ENCODE measurements at regions not wholly inside any gene's neighbourhood (a gene's known extent, or its start where the extent isn't known, plus 50 kb on each side); places are given as distances from the start of the nearest gene placed in this dataset.

DNA sequence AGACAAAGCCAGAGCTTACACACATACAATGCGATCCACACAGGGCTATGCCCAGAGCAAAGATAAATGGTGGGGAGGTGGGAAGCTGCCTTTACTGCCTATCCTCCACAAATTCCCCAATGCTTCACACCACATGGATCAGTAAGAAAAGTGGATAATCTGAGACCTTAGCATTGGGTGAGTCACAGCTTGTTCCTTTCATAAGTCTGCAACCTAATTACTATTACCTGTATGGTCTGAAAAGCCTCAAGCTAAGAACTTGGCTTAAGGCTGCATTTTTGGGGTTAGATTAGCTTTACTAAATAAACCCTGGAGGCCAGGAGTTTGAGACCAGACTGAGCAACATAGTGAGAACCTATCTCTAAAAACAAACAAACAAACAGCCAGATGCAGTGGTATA lies 66.0 kb upstream of the BTBD3 start:
- H3K4me1 ChIP-seq (replicated peaks; ENCODE audit: insufficient read depth) = 0 out of 2 replicates have a peak, but pooled peaks cover 15% of the 10 kb centered on the region
- H3K9me2 ChIP-seq (ENCODE audit: insufficient read depth) = no peaks in the 10 kb centered on the region
- BruUV-seq (replicated peaks) = no TSS peak
- no peak overlapping the region for H3K4me3 ChIP-seq
- H3K27ac ChIP-seq = no peak overlapping the region
- no peaks in the 10 kb centered on the region for H3K27me3 ChIP-seq (ENCODE audit: insufficient read depth, low read depth)
- H3K4me2 ChIP-seq = no peak overlapping the region
- no peaks in the 10 kb centered on the region for H3F3A ChIP-seq (ENCODE audit: insufficient read depth, low read depth)
- no peaks in the 10 kb centered on the region for H3K9me3 ChIP-seq (ENCODE audit: insufficient read depth, low read depth)
- ChIA-PET CTCF (no interaction called here), POLR2A (ENCODE audit: unreplicated experiment) (no interaction called here)
- DNase-seq = no peak
- H3K79me2 ChIP-seq (ENCODE audit: low read depth) = no peaks in the 10 kb centered on the region
- H3K36me3 ChIP-seq (ENCODE audit: low read depth) = no peaks in the 10 kb centered on the region
- no peaks in the 10 kb centered on the region for H4K20me1 ChIP-seq (ENCODE audit: insufficient read depth)
- H2AFZ ChIP-seq = no peak overlapping the region
- no peak for TF ChIP-seq EZH2 (IDR thresholded peaks at IDR 0.05; ENCODE audit: low read depth)
- TF ChIP-seq, protein P1, sequence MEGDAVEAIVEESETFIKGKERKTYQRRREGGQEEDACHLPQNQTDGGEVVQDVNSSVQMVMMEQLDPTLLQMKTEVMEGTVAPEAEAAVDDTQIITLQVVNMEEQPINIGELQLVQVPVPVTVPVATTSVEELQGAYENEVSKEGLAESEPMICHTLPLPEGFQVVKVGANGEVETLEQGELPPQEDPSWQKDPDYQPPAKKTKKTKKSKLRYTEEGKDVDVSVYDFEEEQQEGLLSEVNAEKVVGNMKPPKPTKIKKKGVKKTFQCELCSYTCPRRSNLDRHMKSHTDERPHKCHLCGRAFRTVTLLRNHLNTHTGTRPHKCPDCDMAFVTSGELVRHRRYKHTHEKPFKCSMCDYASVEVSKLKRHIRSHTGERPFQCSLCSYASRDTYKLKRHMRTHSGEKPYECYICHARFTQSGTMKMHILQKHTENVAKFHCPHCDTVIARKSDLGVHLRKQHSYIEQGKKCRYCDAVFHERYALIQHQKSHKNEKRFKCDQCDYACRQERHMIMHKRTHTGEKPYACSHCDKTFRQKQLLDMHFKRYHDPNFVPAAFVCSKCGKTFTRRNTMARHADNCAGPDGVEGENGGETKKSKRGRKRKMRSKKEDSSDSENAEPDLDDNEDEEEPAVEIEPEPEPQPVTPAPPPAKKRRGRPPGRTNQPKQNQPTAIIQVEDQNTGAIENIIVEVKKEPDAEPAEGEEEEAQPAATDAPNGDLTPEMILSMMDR (conservative IDR thresholded peaks at IDR 0.05) = no peak
- intact Hi-C loops (cut with micrococcal nuclease; ENCODE audit: unreplicated experiment) = loop anchor here (5.0 kb wide), 1 partner anchor 174 kb away; no protein-coding TSS in a partner anchor

GRCh38 chr20:11852189-11852588 lies 65.5 kb upstream of the BTBD3 start:
- H3K4me3 ChIP-seq = no peak overlapping the region
- CTCF ChIA-PET = no interaction called here
- no peaks in the 10 kb centered on the region for H3K9me3 ChIP-seq (ENCODE audit: insufficient read depth, low read depth)
- no peaks in the 10 kb centered on the region for H3K27me3 ChIP-seq (ENCODE audit: insufficient read depth, low read depth)
- no TSS peak for BruUV-seq (replicated peaks)
- H3K79me2 ChIP-seq (ENCODE audit: low read depth) = no peaks in the 10 kb centered on the region
- H2AFZ ChIP-seq = no peak overlapping the region
- H3K4me1 ChIP-seq (replicated peaks; ENCODE audit: insufficient read depth) = 0 out of 2 replicates have a peak, but pooled peaks cover 15% of the 10 kb centered on the region
- no peaks in the 10 kb centered on the region for H3F3A ChIP-seq (ENCODE audit: insufficient read depth, low read depth)
- POLR2A ChIA-PET (ENCODE audit: unreplicated experiment) = no interaction called here
- H4K20me1 ChIP-seq (ENCODE audit: insufficient read depth) = no peaks in the 10 kb centered on the region
- H3K4me2 ChIP-seq = no peak overlapping the region
- no peak for DNase-seq
- no peak for TF ChIP-seq EZH2 (IDR thresholded peaks at IDR 0.05; ENCODE audit: low read depth)
- TF ChIP-seq, protein P1 (conservative IDR thresholded peaks at IDR 0.05) = no peak
- H3K36me3 ChIP-seq (ENCODE audit: low read depth) = no peaks in the 10 kb centered on the region
- intact Hi-C loops (cut with micrococcal nuclease; ENCODE audit: unreplicated experiment) = loop anchor here (5.0 kb wide), 1 partner anchor 175 kb away; no protein-coding TSS in a partner anchor
- H3K27ac ChIP-seq = no peak overlapping the region
- H3K9me2 ChIP-seq (ENCODE audit: insufficient read depth) = no peaks in the 10 kb centered on the region

DNA sequence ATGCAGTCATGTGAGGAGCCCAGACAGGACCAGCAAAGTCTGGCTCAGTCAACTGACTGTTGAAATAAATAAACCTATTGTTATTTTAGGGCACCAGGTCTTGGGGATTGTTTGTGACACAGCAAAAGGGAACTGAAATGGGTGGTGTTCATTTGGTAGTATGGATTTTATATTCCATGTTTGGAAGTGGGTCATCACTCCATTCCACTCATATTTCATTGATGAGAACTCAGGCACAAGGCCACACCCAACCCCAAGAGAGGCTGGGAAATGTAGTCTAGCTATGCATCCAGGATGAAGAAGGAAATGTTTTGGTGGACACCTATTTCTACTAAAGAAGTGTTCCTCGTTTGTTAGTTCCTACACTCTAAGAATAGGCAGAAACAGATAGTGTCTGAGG lies 64.9 kb upstream of the BTBD3 start:
- H3F3A ChIP-seq (ENCODE audit: insufficient read depth, low read depth) = no peaks in the 10 kb centered on the region
- TF ChIP-seq EZH2 (IDR thresholded peaks at IDR 0.05; ENCODE audit: low read depth) = no peak
- TF ChIP-seq, protein P1 (conservative IDR thresholded peaks at IDR 0.05) = no peak
- no peaks in the 10 kb centered on the region for H3K9me2 ChIP-seq (ENCODE audit: insufficient read depth)
- peak in 1 of 2 experiments; percentile 40 for DNase-seq
- intact Hi-C loops (cut with micrococcal nuclease; ENCODE audit: unreplicated experiment) = loop anchor here (5.0 kb wide), 1 partner anchor 176 kb away; no protein-coding TSS in a partner anchor
- H3K4me3 ChIP-seq = no peak overlapping the region
- no peaks in the 10 kb centered on the region for H3K27me3 ChIP-seq (ENCODE audit: insufficient read depth, low read depth)
- H3K4me2 ChIP-seq = no peak overlapping the region
- H3K27ac ChIP-seq = no peak overlapping the region
- H3K36me3 ChIP-seq (ENCODE audit: low read depth) = no peaks in the 10 kb centered on the region
- no peaks in the 10 kb centered on the region for H3K79me2 ChIP-seq (ENCODE audit: low read depth)
- no peaks in the 10 kb centered on the region for H4K20me1 ChIP-seq (ENCODE audit: insufficient read depth)
- no TSS peak for BruUV-seq (replicated peaks)
- 0 out of 2 replicates have a peak, but pooled peaks cover 15% of the 10 kb centered on the region for H3K4me1 ChIP-seq (replicated peaks; ENCODE audit: insufficient read depth)
- no peaks in the 10 kb centered on the region for H3K9me3 ChIP-seq (ENCODE audit: insufficient read depth, low read depth)
- ChIA-PET CTCF (no interaction called here), POLR2A (ENCODE audit: unreplicated experiment) (no interaction called here)
- H2AFZ ChIP-seq = no peak overlapping the region
